Epithelial cell of esophagus (primary cell): ENCODE measurements at regions not wholly inside any gene's neighbourhood (a gene's known extent, or its start where the extent isn't known, plus 50 kb on each side); places are given as distances from the start of the nearest gene placed in this dataset.
A peak's percentile ranks its signal among the peaks of the same experiment; 100 is the strongest.

Experiments
- DNase-seq: peaks from one replicate; pipeline ENCODE4 v3.0.0; 2010; ENCODE audit warnings: low read depth
- H3K4me3 ChIP-seq: 2 replicates; pipeline ENCODE4 v1.5.1; 2011; ENCODE audit warnings: mild to moderate bottlenecking, low read length, control low read depth
- TF ChIP-seq, protein P1 (sequence below): IDR thresholded peaks from 2 replicates; pipeline ENCODE4 v1.5.1; 2011; ENCODE audit warnings: low read depth, mild to moderate bottlenecking, low read length, control low read depth, inconsistent platforms; ENCODE audit not compliant: insufficient read depth; ENCODE audit errors: missing control alignments

DNA sequence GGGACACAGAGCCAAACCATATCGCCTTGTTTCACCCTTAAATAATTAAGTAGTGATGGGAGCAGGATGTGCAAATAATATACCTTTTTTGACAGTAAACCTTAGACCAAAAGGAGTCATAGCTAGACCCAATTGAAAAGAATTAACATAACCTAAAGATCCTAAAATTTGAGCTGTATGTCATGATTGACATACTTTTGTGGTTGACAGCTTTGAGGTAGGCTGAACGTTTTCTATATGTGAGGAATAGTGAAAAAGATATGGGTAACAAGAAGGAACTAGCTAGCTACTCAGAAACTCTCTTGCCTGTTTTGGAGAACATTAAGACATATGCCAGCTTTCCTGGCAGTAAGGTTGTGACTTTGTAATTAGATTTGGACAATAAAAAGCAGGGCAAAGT is 320.6 kb downstream of the KCNC2 start:
- no peak for DNase-seq
- TF ChIP-seq, protein P1, sequence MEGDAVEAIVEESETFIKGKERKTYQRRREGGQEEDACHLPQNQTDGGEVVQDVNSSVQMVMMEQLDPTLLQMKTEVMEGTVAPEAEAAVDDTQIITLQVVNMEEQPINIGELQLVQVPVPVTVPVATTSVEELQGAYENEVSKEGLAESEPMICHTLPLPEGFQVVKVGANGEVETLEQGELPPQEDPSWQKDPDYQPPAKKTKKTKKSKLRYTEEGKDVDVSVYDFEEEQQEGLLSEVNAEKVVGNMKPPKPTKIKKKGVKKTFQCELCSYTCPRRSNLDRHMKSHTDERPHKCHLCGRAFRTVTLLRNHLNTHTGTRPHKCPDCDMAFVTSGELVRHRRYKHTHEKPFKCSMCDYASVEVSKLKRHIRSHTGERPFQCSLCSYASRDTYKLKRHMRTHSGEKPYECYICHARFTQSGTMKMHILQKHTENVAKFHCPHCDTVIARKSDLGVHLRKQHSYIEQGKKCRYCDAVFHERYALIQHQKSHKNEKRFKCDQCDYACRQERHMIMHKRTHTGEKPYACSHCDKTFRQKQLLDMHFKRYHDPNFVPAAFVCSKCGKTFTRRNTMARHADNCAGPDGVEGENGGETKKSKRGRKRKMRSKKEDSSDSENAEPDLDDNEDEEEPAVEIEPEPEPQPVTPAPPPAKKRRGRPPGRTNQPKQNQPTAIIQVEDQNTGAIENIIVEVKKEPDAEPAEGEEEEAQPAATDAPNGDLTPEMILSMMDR: no peak
- H3K4me3 ChIP-seq: no peak overlapping the region

DNA sequence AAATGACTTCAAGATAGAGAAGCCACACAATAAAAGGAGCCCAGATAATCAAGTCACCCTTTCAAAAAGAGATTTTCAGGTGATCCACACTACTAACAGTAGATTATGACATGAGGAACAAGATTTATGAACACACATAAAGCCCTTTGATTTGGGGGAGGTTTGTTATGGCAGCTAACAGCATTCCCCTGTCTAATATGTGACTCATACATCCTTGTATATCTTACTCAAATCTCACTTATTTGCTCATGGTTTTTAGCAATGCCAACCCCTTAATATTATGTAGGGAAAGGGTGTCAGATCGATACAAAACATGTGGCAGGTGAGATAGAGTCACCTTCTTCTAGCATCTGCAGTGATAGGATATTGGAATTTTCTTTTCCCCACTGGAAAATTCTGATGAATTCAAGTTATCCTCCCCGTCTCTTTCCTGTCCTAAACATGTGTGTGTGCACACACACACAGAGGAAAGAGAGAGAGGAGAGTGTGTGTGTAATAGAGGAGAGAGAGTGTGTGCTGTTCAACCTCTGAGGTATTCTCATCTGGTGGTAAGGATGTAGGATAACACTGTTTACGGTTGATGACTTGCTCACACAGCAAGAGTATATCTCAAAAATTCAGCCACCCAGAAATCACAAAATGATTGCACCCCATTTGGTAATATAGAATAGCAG is 319.9 kb downstream of the KCNC2 start:
- H3K4me3 ChIP-seq: no peak overlapping the region
- DNase-seq: peak; percentile 65
- TF ChIP-seq, protein P1: no peak

DNA sequence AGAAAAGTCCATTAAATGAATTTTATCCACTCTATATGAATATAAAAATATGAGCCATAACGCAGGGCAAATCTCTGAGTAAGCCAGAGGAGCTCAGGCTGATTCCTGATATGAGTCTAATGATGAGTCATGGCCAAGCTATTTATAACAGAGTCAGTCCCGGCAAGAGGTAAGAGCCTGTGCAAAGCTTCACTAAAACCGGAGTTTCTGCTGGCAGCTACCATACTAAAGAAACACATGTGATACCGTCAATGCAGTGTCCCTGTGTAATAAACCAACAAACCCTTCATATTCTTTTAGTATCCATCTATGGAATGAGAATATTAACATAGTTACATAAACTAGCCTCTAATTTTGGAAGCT is 319.4 kb downstream of the KCNC2 start:
- H3K4me3 ChIP-seq: no peak overlapping the region
- TF ChIP-seq, protein P1: no peak
- peak; percentile 92 for DNase-seq

DNA sequence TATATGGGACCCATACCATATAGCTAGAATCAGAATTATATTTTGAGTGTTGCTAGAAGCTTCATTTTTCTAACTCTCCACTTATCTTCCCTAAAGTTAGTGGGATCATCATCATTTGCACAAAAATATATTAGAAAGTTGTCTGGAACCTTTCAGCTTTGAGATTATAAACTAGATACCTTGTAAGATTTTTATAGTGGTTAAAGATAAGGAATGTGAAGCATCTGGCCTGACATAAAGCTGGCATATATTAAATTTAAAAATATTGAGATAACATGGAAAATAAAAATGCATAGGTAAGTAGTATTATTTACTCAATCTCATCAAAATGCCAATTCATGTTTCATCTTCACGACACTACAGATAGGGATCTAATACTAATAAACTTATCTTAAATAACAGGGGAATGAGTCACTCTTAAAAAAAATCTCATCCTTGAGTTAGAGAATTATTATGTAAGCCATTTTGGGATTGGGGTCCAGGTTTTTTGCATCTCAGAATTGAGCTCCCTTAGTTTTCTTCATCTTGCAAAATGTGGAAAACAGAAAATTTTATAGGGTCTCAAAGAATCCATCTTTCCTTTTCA is 318.5 kb downstream of the KCNC2 start:
- DNase-seq: no peak
- TF ChIP-seq, protein P1: no peak
- no peak overlapping the region for H3K4me3 ChIP-seq

DNA sequence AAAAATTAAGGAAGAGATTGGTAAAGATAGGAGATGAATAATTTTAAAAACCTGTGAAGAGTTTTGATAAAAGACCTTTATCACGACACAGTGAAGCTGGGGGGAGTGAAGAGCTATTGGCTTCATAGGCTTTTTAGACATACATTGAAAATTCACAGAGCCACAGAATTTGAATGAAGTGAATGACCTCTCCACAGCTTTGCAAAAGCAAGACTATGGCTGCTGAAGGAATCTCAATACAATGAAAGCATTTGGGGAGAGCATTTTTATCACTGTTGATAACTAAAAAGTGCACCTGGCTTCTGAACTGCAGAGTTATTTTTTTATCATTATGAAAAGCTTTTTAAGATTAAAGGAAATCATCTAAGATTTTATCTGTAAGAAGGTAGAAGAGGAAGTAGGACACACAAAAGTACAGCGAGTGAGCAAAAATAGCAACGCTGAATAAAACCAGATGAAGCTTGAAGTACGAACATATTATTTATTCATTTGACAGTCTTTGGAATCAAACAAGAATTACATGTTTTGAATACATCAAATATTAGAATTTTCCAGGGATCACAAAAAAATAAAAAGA is 317.5 kb downstream of the KCNC2 start:
- H3K4me3 ChIP-seq: no peak overlapping the region
- no peak for DNase-seq
- TF ChIP-seq, protein P1: no peak

DNA sequence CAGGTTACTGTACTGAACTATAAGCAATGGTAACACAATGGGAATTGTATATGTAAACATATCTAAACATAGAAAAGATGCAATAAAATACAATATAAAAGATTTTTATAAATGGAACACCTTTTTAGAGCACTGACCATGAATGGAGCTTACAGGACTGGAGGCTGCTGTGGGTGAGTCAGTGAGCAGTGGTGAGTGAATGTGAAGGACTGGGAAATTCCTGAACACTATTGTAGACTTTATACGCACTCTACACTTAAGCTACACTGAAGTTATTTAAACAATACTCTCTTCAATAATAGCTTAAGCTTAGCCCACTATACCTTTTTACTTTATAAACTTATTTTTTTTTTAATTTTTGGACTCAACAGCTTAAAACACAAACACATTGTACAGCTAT is 313.5 kb downstream of the KCNC2 start:
- no peak overlapping the region for H3K4me3 ChIP-seq
- TF ChIP-seq, protein P1: no peak
- DNase-seq: peak; percentile 67
